CD4-positive, CD25-positive, alpha-beta regulatory T cell (primary cell): ENCODE measurements at regions not wholly inside any gene's neighbourhood (a gene's known extent, or its start where the extent isn't known, plus 50 kb on each side); places are given as distances from the start of the nearest gene placed in this dataset.
A peak's percentile ranks its signal among the peaks of the same experiment; 100 is the strongest.

Source experiments
- ATAC-seq, 2 donors: fragments of 150-1000 bp; cut with Tn5 transposase; one replicate each; pipeline ENCODE4 v1.10.0; 2021; ENCODE audit warnings: low read depth in 2 of 2, moderate number of reproducible peaks in 2 of 2, moderate library complexity in 1 of 2
- DNase-seq, 3 donors: peaks; one replicate each; pipeline versions ENCODE4 v3.0.0 to v3.0.0-alpha.2; 2012 to 2022; ENCODE audit warnings: mixed read lengths in 1 of 3
- H3K27ac ChIP-seq: one replicate; pipeline ENCODE4 v1.7.0; 2013; ENCODE audit warnings: mild to moderate bottlenecking, low read length; ENCODE audit not compliant: insufficient read depth, poor library complexity, severe bottlenecking
- H3K27me3 ChIP-seq: one replicate; pipeline ENCODE4 v1.7.0; 2013; ENCODE audit warnings: low read length; ENCODE audit not compliant: control insufficient read depth, insufficient read depth
- H3K36me3 ChIP-seq: one replicate; pipeline ENCODE4 v1.7.0; 2013; ENCODE audit warnings: mild to moderate bottlenecking, low read length, moderate library complexity; ENCODE audit not compliant: control insufficient read depth, insufficient read depth
- H3K4me1 ChIP-seq: 2 replicates; pipeline ENCODE4 v1.7.0; 2013; ENCODE audit warnings: mild to moderate bottlenecking, low read length; ENCODE audit not compliant: insufficient read depth, control insufficient read depth, poor library complexity, severe bottlenecking
- H3K4me3 ChIP-seq: one replicate; pipeline ENCODE4 v1.7.0; 2013; ENCODE audit warnings: low read depth, mild to moderate bottlenecking, low read length, moderate library complexity
- H3K9me3 ChIP-seq, 2 experiments: 1 replicate in 1 of 2; 2 replicates in 1 of 2; pipeline ENCODE4 v1.7.0; 2013; ENCODE audit warnings: low read length in 2 of 2, mild to moderate bottlenecking in 1 of 2, moderate library complexity in 1 of 2; ENCODE audit not compliant: control insufficient read depth in 2 of 2
- H3K27ac Mint-ChIP-seq, 3 donors: one replicate each; pipeline ENCODE4 v1.8.0; 2020 to 2022; ENCODE audit warnings: mild to moderate bottlenecking in 3 of 3, mixed read lengths in 3 of 3, moderate library complexity in 2 of 3
- H3K27me3 Mint-ChIP-seq: one replicate; pipeline ENCODE4 v1.8.0; 2022; ENCODE audit warnings: mild to moderate bottlenecking, mixed read lengths
- H3K36me3 Mint-ChIP-seq: one replicate; pipeline ENCODE4 v1.8.0; 2020; ENCODE audit warnings: mixed read lengths
- H3K4me1 Mint-ChIP-seq, 4 donors: one replicate each; pipeline ENCODE4 v1.8.0; 2020 to 2022; ENCODE audit warnings: mixed read lengths in 4 of 4, mild to moderate bottlenecking in 1 of 4
- H3K4me3 Mint-ChIP-seq, 4 donors: one replicate each; pipeline ENCODE4 v1.8.0; 2020 to 2022; ENCODE audit warnings: mild to moderate bottlenecking in 4 of 4, mixed read lengths in 4 of 4, moderate library complexity in 3 of 4
- H3K9me3 Mint-ChIP-seq, 7 donors: one replicate each; pipeline ENCODE4 v1.8.0; 2020 to 2022; ENCODE audit warnings: mixed read lengths in 7 of 7, mild to moderate bottlenecking in 3 of 7, moderate library complexity in 2 of 7

GRCh38 chr1:232528472-232529089 lies 101.4 kb downstream of the SIPA1L2 start:
- Histone ChIP-seq H3K36me3 (no peaks in the 10 kb centered on the region), H3K27me3 (no peaks in the 10 kb centered on the region), H3K4me3 (no peak overlapping the region), H3K4me1 (no peaks in the 10 kb centered on the region), H3K9me3 (no peaks in the 10 kb centered on the region), H3K27ac (no peak overlapping the region)
- ATAC-seq (no peak), DNase-seq (peak in 1 of 3 donors; percentile 2)
- no peak overlapping the region for H3K4me3 Mint-ChIP-seq
- no peaks in the 10 kb centered on the region for H3K27me3 Mint-ChIP-seq
- H3K9me3 Mint-ChIP-seq = peaks cover 0 to 3% (median 0%) of the 10 kb centered on the region in 7 donors
- H3K4me1 Mint-ChIP-seq = peaks cover 0 to 4% (median 1%) of the 10 kb centered on the region in 4 donors
- no peaks in the 10 kb centered on the region for H3K36me3 Mint-ChIP-seq
- no peak overlapping the region for H3K27ac Mint-ChIP-seq

GRCh38 chr1:232524056-232524455 lies 105.9 kb downstream of the SIPA1L2 start:
- no peak overlapping the region for H3K27ac ChIP-seq
- DNase-seq = no peak

DNA sequence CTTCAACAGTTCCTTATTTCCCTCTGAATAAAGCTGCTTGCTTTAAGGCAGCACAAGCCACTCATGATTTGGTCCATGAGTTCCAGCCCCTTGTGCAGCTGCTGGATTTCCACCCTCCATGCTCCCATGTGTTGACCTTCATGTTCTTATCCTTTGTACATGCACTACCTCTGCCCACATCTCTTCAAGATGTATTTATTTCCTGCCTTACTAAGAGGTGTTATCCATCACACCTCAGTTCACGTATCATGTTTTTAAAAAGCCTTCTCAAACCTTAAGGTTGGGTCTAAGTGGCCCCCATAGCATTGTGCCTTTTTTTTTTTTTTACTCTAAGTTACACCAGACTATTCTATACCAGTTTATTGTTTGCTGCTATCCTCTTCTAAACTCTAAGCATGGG lies 107.7 kb downstream of the SIPA1L2 start:
- H3K27ac ChIP-seq = no peak overlapping the region
- H3K4me1 ChIP-seq = no peaks in the 10 kb centered on the region
- no peak overlapping the region for H3K4me3 ChIP-seq
- Mint-ChIP-seq H3K27ac (no peak overlapping the region), H3K4me1 (no peaks in the 10 kb centered on the region), H3K4me3 (no peak overlapping the region), H3K36me3 (no peaks in the 10 kb centered on the region), H3K9me3 (peaks cover 0 to 4% (median 0%) of the 10 kb centered on the region in 7 donors), H3K27me3 (peaks cover 5% of the 10 kb centered on the region)
- DNase-seq (no peak), ATAC-seq (no peak)
- no peaks in the 10 kb centered on the region for H3K9me3 ChIP-seq
- no peaks in the 10 kb centered on the region for H3K27me3 ChIP-seq
- H3K36me3 ChIP-seq = no peaks in the 10 kb centered on the region

More at GRCh38 chr1:232524056-232524455, 105.9 kb downstream of the SIPA1L2 start:
- Mint-ChIP-seq H3K9me3 (peaks cover 0 to 2% (median 0%) of the 10 kb centered on the region in 7 donors), H3K4me1 (peaks cover 0 to 4% (median 1%) of the 10 kb centered on the region in 4 donors), H3K36me3 (no peaks in the 10 kb centered on the region), H3K4me3 (no peak overlapping the region), H3K27ac (no peak overlapping the region), H3K27me3 (no peaks in the 10 kb centered on the region)
- Histone ChIP-seq H3K27me3 (no peaks in the 10 kb centered on the region), H3K4me1 (no peaks in the 10 kb centered on the region), H3K4me3 (no peak overlapping the region), H3K36me3 (no peaks in the 10 kb centered on the region), H3K9me3 (no peaks in the 10 kb centered on the region)
- ATAC-seq = no peak

- no peak overlapping the region for H3K27ac Mint-ChIP-seq
- H3K36me3 Mint-ChIP-seq = no peaks in the 10 kb centered on the region
- no peaks in the 10 kb centered on the region for H3K9me3 ChIP-seq
- no peaks in the 10 kb centered on the region for H3K4me1 Mint-ChIP-seq
- no peak for ATAC-seq
- H3K27ac ChIP-seq = no peak overlapping the region
- no peaks in the 10 kb centered on the region for H3K4me1 ChIP-seq
- peaks cover 5% of the 10 kb centered on the region for H3K27me3 Mint-ChIP-seq
- H3K4me3 ChIP-seq = no peak overlapping the region
- peaks cover 0 to 4% (median 0%) of the 10 kb centered on the region in 7 donors for H3K9me3 Mint-ChIP-seq
- no peak for DNase-seq
- H3K4me3 Mint-ChIP-seq = no peak overlapping the region
- H3K27me3 ChIP-seq = no peaks in the 10 kb centered on the region
- no peaks in the 10 kb centered on the region for H3K36me3 ChIP-seq
These were observed 108.3 kb downstream of the SIPA1L2 start for GRCh38 chr1:232521660-232522059.

GRCh38 chr1:232519186-232519585 lies 110.7 kb downstream of the SIPA1L2 start:
- ATAC-seq (no peak), DNase-seq (no peak)
- no peak overlapping the region for H3K4me3 Mint-ChIP-seq
- H3K36me3 ChIP-seq = no peaks in the 10 kb centered on the region
- no peaks in the 10 kb centered on the region for H3K4me1 ChIP-seq
- H3K9me3 Mint-ChIP-seq = peaks cover 0 to 4% (median 0%) of the 10 kb centered on the region in 7 donors
- H3K27me3 ChIP-seq = no peaks in the 10 kb centered on the region
- H3K4me1 Mint-ChIP-seq = no peaks in the 10 kb centered on the region
- H3K36me3 Mint-ChIP-seq = no peaks in the 10 kb centered on the region
- peaks cover 5% of the 10 kb centered on the region for H3K27me3 Mint-ChIP-seq
- H3K27ac Mint-ChIP-seq = no peak overlapping the region
- no peak overlapping the region for H3K4me3 ChIP-seq
- H3K27ac ChIP-seq = no peak overlapping the region
- H3K9me3 ChIP-seq = no peaks in the 10 kb centered on the region

DNA sequence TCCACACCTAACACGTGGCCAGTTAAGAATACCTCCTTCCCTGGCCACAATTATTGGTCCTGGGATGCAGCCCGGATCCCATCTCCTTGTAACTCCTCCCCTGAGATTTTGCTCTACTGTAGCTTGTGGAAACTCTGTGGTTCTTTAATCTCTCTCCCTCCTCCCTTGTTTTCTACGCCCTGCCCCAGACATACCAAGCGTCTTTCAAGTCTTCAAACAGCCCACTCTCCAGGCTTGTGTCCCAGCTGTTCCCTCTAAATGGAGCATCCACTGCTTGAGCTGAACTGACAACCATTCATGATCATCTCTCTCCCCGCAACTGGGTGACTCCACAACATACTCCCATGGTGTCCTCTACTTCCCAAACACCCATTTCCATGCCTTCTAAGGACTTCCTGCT lies 111.6 kb downstream of the SIPA1L2 start:
- no peak overlapping the region for H3K27ac Mint-ChIP-seq
- no peaks in the 10 kb centered on the region for H3K36me3 ChIP-seq
- H3K27me3 Mint-ChIP-seq = peaks cover 5% of the 10 kb centered on the region
- no peak for DNase-seq
- no peaks in the 10 kb centered on the region for H3K9me3 ChIP-seq
- H3K27ac ChIP-seq = no peak overlapping the region
- no peaks in the 10 kb centered on the region for H3K4me1 Mint-ChIP-seq
- no peaks in the 10 kb centered on the region for H3K27me3 ChIP-seq
- ATAC-seq = no peak
- H3K4me3 ChIP-seq = no peak overlapping the region
- H3K9me3 Mint-ChIP-seq = peaks cover 0 to 4% (median 0%) of the 10 kb centered on the region in 7 donors
- H3K4me3 Mint-ChIP-seq = no peak overlapping the region
- H3K4me1 ChIP-seq = no peaks in the 10 kb centered on the region
- H3K36me3 Mint-ChIP-seq = no peaks in the 10 kb centered on the region

DNA sequence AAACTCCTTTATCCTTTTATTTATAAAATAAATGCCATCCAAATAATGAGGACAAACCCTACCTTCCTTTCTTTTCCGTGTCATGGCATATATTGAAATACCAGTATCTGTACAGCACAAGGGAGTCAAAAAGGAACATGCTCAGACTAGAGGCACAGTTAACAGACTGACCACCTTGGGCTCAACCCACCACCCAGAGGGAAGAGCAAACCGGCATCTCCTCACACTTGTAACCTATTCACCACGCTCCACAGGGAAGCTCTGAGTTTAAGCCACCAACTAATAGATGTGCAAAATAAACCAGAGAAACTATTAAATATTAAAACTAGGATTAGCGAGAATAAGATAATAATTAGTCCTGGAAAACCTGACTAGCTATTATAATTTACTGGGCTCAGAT lies 112.7 kb downstream of the SIPA1L2 start:
- Histone ChIP-seq H3K27me3 (no peaks in the 10 kb centered on the region), H3K27ac (no peak overlapping the region), H3K9me3 (no peaks in the 10 kb centered on the region), H3K4me3 (no peak overlapping the region), H3K4me1 (no peaks in the 10 kb centered on the region), H3K36me3 (no peaks in the 10 kb centered on the region)
- DNase-seq = no peak
- H3K4me1 Mint-ChIP-seq = no peaks in the 10 kb centered on the region
- no peaks in the 10 kb centered on the region for H3K36me3 Mint-ChIP-seq
- ATAC-seq = no peak
- peaks cover 0 to 4% (median 0%) of the 10 kb centered on the region in 7 donors for H3K9me3 Mint-ChIP-seq
- H3K27me3 Mint-ChIP-seq = peaks cover 5% of the 10 kb centered on the region
- H3K27ac Mint-ChIP-seq = no peak overlapping the region
- no peak overlapping the region for H3K4me3 Mint-ChIP-seq

GRCh38 chr1:232515706-232516105 lies 114.2 kb downstream of the SIPA1L2 start:
- H3K27me3 Mint-ChIP-seq = peaks cover 5% of the 10 kb centered on the region
- H3K36me3 Mint-ChIP-seq = no peaks in the 10 kb centered on the region
- H3K27ac Mint-ChIP-seq = no peak overlapping the region
- H3K4me3 ChIP-seq = no peak overlapping the region
- no peaks in the 10 kb centered on the region for H3K4me1 ChIP-seq
- no peak overlapping the region for H3K27ac ChIP-seq
- DNase-seq (no peak), ATAC-seq (no peak)
- peaks cover 2% of the 10 kb centered on the region for H3K27me3 ChIP-seq
- H3K36me3 ChIP-seq = no peaks in the 10 kb centered on the region
- no peak overlapping the region for H3K4me3 Mint-ChIP-seq
- no peaks in the 10 kb centered on the region for H3K9me3 ChIP-seq
- no peaks in the 10 kb centered on the region for H3K4me1 Mint-ChIP-seq
- peaks cover 0 to 4% (median 0%) of the 10 kb centered on the region in 7 donors for H3K9me3 Mint-ChIP-seq
